ENCODE measurements at regions not wholly inside any gene's neighbourhood (a gene's known extent, or its start where the extent isn't known, plus 50 kb on each side); places are given as distances from the start of the nearest gene placed in this dataset.

- H3K4me1 ChIP-seq (ENCODE audit: control insufficient read depth in 4 of 4, insufficient read depth in 4 of 4, low read length in 3 of 4) = no peaks in the 10 kb centered on the region
- H3K9me3 ChIP-seq (ENCODE audit: control insufficient read depth in 4 of 4, low read length in 3 of 4) = no peaks in the 10 kb centered on the region
- no peak for TF ChIP-seq RAD21 (IDR thresholded peaks at IDR 0.05)
- no peak for TF ChIP-seq REST (IDR thresholded peaks at IDR 0.05)
- TF ChIP-seq SP1 (IDR thresholded peaks at IDR 0.05) = no peak
- no peak for TF ChIP-seq TAF1 (conservative IDR thresholded peaks at IDR 0.05)
- TF ChIP-seq RXRA (IDR thresholded peaks at IDR 0.05) = no peak
- no peak for TF ChIP-seq MAX (IDR thresholded peaks at IDR 0.05)
- TF ChIP-seq GABPA (IDR thresholded peaks at IDR 0.05 in 1 of 2, conservative IDR thresholded peaks at IDR 0.05 in 1 of 2) = no peak
- no peak for DNase-seq (ENCODE audit: low spot score)
- no peaks in the 10 kb centered on the region for H3K36me3 ChIP-seq (ENCODE audit: control insufficient read depth in 4 of 4, insufficient read depth in 3 of 4, low read depth in 1 of 4, low read length in 3 of 4)
- WGBS = 87% methylated on average over 5 of the region's 5 CpGs
- H3K27ac ChIP-seq (ENCODE audit: low read depth in 1 of 2, low read length in 2 of 2) = no peak overlapping the region
- no peak overlapping the region for H3K4me3 ChIP-seq (ENCODE audit: low read depth in 1 of 3, low read length in 3 of 3)
- H3K9ac ChIP-seq (ENCODE audit: low read depth in 1 of 2, low read length in 2 of 2) = no peak overlapping the region
- H3K27me3 ChIP-seq (ENCODE audit: control insufficient read depth in 4 of 4, insufficient read depth in 4 of 4, low read length in 3 of 4) = no peaks in the 10 kb centered on the region
Measured at GRCh38 chr3:74500257-74500656, 114.2 kb downstream of the CNTN3 start.

- Histone ChIP-seq H3K4me1 (ENCODE audit: control insufficient read depth in 4 of 4, insufficient read depth in 4 of 4, low read length in 3 of 4) (peaks cover 0 to 6% (median 3%) of the 10 kb centered on the region in 4 donors), H3K27ac (ENCODE audit: low read depth in 1 of 2, low read length in 2 of 2) (no peak overlapping the region), H3K4me3 (ENCODE audit: low read depth in 1 of 3, low read length in 3 of 3) (no peak overlapping the region), H3K9me3 (ENCODE audit: control insufficient read depth in 4 of 4, low read length in 3 of 4) (no peaks in the 10 kb centered on the region), H3K27me3 (ENCODE audit: control insufficient read depth in 4 of 4, insufficient read depth in 4 of 4, low read length in 3 of 4) (no peaks in the 10 kb centered on the region), H3K9ac (ENCODE audit: low read depth in 1 of 2, low read length in 2 of 2) (no peak overlapping the region), H3K36me3 (ENCODE audit: control insufficient read depth in 4 of 4, insufficient read depth in 3 of 4, low read depth in 1 of 4, low read length in 3 of 4) (no peaks in the 10 kb centered on the region)
- 43% methylated on average over 1 of the region's 1 CpG for WGBS
- DNase-seq (ENCODE audit: low spot score) = no peak
- TF ChIP-seq GABPA (IDR thresholded peaks at IDR 0.05 in 1 of 2, conservative IDR thresholded peaks at IDR 0.05 in 1 of 2) (no peak), RAD21 (IDR thresholded peaks at IDR 0.05) (peak in 1 of 2 donors; percentile 17)
Measured at GRCh38 chr3:74491874-74492273, 122.6 kb downstream of the CNTN3 start.

- Histone ChIP-seq H3K4me3 (ENCODE audit: low read depth in 1 of 3, low read length in 3 of 3) (no peak overlapping the region), H3K27ac (ENCODE audit: low read depth in 1 of 2, low read length in 2 of 2) (no peak overlapping the region), H3K27me3 (ENCODE audit: control insufficient read depth in 4 of 4, insufficient read depth in 4 of 4, low read length in 3 of 4) (no peaks in the 10 kb centered on the region), H3K9ac (ENCODE audit: low read depth in 1 of 2, low read length in 2 of 2) (no peak overlapping the region), H3K4me1 (ENCODE audit: control insufficient read depth in 4 of 4, insufficient read depth in 4 of 4, low read length in 3 of 4) (peaks cover 0 to 6% (median 3%) of the 10 kb centered on the region in 4 donors), H3K9me3 (ENCODE audit: control insufficient read depth in 4 of 4, low read length in 3 of 4) (no peaks in the 10 kb centered on the region), H3K36me3 (ENCODE audit: control insufficient read depth in 4 of 4, insufficient read depth in 3 of 4, low read depth in 1 of 4, low read length in 3 of 4) (no peaks in the 10 kb centered on the region)
- no peak for DNase-seq (ENCODE audit: low spot score)
- WGBS = 70% methylated on average over 3 of the region's 3 CpGs
- TF ChIP-seq JUND (IDR thresholded peaks at IDR 0.05) (no peak), FOXA1 (IDR thresholded peaks at IDR 0.05) (no peak), HNF4A (conservative IDR thresholded peaks at IDR 0.05) (no peak), NR2F2 (IDR thresholded peaks at IDR 0.05) (no peak), ZBTB33 (IDR thresholded peaks at IDR 0.05) (no peak), SP1 (IDR thresholded peaks at IDR 0.05) (no peak), YY1 (IDR thresholded peaks at IDR 0.05) (no peak), CTCF (IDR thresholded peaks at IDR 0.05; ENCODE audit: low read depth, low read length, missing input control) (no peak), TAF1 (conservative IDR thresholded peaks at IDR 0.05) (no peak), ATF3 (IDR thresholded peaks at IDR 0.05) (no peak), RXRA (IDR thresholded peaks at IDR 0.05) (no peak), EGR1 (IDR thresholded peaks at IDR 0.05; ENCODE audit: low read depth in 2 of 2) (no peak)
Measured at GRCh38 chr3:74489050-74489792, 125.2 kb downstream of the CNTN3 start.
